ENCODE measurements at regions not wholly inside any gene's neighbourhood (a gene's known extent, or its start where the extent isn't known, plus 50 kb on each side); places are given as distances from the start of the nearest gene placed in this dataset.

GRCh38 chr7:11233871-11234270 lies 260.2 kb downstream of the PHF14 start:
- no peak overlapping the region for H3K4me3 ChIP-seq (replicated peaks in 1 of 3)
- H3K36me3 ChIP-seq: no peaks in the 10 kb centered on the region
- no peaks in the 10 kb centered on the region for H3K9me3 ChIP-seq
- no peak for DNase-seq
- intact Hi-C loops (cut with DNase I): no loop called here
- no peak for TF ChIP-seq POLR2A (IDR thresholded peaks at IDR 0.05)
- no peak for TF ChIP-seq CTCF (IDR thresholded peaks at IDR 0.05)
- no peak overlapping the region for H3K27ac ChIP-seq
- WGBS, 2 donors: 88 to 90% methylated on average over 2 of the region's 2 CpGs
- no peaks in the 10 kb centered on the region for H3K27me3 ChIP-seq
- peaks cover 0 to under 1% of the 10 kb centered on the region in 2 donors for H3K4me1 ChIP-seq

- no peaks in the 10 kb centered on the region for H3K9me3 ChIP-seq
- 90 to 91% methylated on average over 8 of the region's 8 CpGs for WGBS, 2 donors
- no peak overlapping the region for H3K27ac ChIP-seq
- no peak for DNase-seq
- no peaks in the 10 kb centered on the region for H3K4me1 ChIP-seq
- no peaks in the 10 kb centered on the region for H3K36me3 ChIP-seq
- H3K4me3 ChIP-seq (replicated peaks in 1 of 3): no peak overlapping the region
- TF ChIP-seq CTCF (IDR thresholded peaks at IDR 0.05): no peak
- no peak for TF ChIP-seq POLR2A (IDR thresholded peaks at IDR 0.05)
- no peaks in the 10 kb centered on the region for H3K27me3 ChIP-seq
- intact Hi-C loops (cut with DNase I): no loop called here
Measured at GRCh38 chr7:11235491-11235890, 261.8 kb downstream of the PHF14 start.

DNA sequence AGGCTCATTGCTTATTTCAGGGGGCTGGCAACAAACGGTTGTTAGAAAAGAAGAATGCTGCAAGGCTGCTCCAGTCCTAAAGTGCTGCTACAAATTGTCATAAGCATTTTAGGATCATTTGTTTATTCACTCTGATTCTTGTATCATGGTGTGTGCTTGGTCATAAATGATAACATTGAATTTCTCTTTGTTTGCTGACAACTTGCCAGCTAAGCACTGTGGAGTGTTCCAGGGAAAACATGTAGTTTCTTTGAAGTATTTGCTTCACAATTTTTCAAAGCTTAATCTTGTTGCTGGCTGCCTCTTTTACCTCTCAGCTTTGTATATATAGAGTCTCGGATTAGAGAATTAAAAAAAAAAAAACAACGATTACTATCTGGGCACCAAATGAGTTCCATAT lies 263.0 kb downstream of the PHF14 start:
- TF ChIP-seq POLR2A (IDR thresholded peaks at IDR 0.05) (no peak), CTCF (IDR thresholded peaks at IDR 0.05) (no peak)
- no peaks in the 10 kb centered on the region for H3K27me3 ChIP-seq
- intact Hi-C loops (cut with DNase I): no loop called here
- no peaks in the 10 kb centered on the region for H3K9me3 ChIP-seq
- DNase-seq: no peak
- no peak overlapping the region for H3K27ac ChIP-seq
- H3K4me3 ChIP-seq (replicated peaks in 1 of 3): no peak overlapping the region
- 33 to 42% methylated on average over 3 of the region's 3 CpGs for WGBS, 2 donors
- H3K36me3 ChIP-seq: no peaks in the 10 kb centered on the region
- no peaks in the 10 kb centered on the region for H3K4me1 ChIP-seq

DNA sequence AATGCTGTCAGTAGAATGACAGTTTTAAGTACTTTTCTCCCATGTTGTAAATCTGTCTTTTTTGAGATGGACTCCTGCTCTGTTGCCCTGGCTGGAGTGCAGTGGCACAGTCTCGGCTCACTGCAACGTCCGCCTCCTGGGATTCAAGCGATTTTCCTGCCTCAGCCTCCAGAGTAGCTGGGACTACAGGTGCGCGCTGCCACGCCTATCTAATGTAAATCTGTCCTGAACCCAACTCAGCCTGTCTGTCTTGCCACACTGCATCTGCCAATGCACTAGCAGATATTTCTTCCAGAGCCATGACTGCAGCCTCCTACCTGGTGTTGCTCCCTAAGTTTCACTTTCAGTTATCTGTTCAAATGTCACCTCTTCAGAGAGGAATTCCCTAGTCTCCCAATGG lies 264.1 kb downstream of the PHF14 start:
- DNase-seq: no peak
- Histone ChIP-seq H3K4me3 (replicated peaks in 1 of 3) (no peak overlapping the region), H3K4me1 (no peaks in the 10 kb centered on the region), H3K27ac (no peak overlapping the region), H3K36me3 (no peaks in the 10 kb centered on the region), H3K27me3 (no peaks in the 10 kb centered on the region), H3K9me3 (no peaks in the 10 kb centered on the region)
- TF ChIP-seq CTCF (IDR thresholded peaks at IDR 0.05) (no peak), POLR2A (IDR thresholded peaks at IDR 0.05) (no peak)
- intact Hi-C loops (cut with DNase I): no loop called here
- 71 to 74% methylated on average over 7 of the region's 7 CpGs for WGBS, 2 donors

GRCh38 chr7:11239316-11239715 lies 265.6 kb downstream of the PHF14 start:
- TF ChIP-seq POLR2A (IDR thresholded peaks at IDR 0.05) (no peak), CTCF (IDR thresholded peaks at IDR 0.05) (no peak)
- H3K4me1 ChIP-seq: no peaks in the 10 kb centered on the region
- WGBS, 2 donors: 95 to 96% methylated on average over 4 of the region's 4 CpGs
- no peak overlapping the region for H3K27ac ChIP-seq
- no peaks in the 10 kb centered on the region for H3K27me3 ChIP-seq
- H3K4me3 ChIP-seq (replicated peaks in 1 of 3): no peak overlapping the region
- no peaks in the 10 kb centered on the region for H3K9me3 ChIP-seq
- intact Hi-C loops (cut with DNase I): no loop called here
- no peak for DNase-seq
- no peaks in the 10 kb centered on the region for H3K36me3 ChIP-seq
